Thymus (tissue), 11 donors: ENCODE measurements at regions not wholly inside any gene's neighbourhood (a gene's known extent, or its start where the extent isn't known, plus 50 kb on each side); places are given as distances from the start of the nearest gene placed in this dataset.

ENCODE experiments used
- DNase-seq, 9 donors: peaks; one replicate each; pipeline ENCODE4 v3.0.0-alpha.2; 2013; ENCODE audit warnings: low spot score in 9 of 9, low read depth in 6 of 9, missing footprints in 1 of 9
- H3K27ac ChIP-seq, 2 donors: one replicate each; pipeline ENCODE4 v1.5.1; 2013; ENCODE audit warnings: control low read depth in 1 of 2, low read depth in 1 of 2, low read length in 1 of 2, mild to moderate bottlenecking in 1 of 2, moderate library complexity in 1 of 2
- H3K27me3 ChIP-seq, 2 donors: one replicate each; pipeline ENCODE4 v1.5.1; 2013; ENCODE audit warnings: low read length in 1 of 2; ENCODE audit not compliant: control insufficient read depth in 2 of 2, insufficient read depth in 1 of 2
- H3K36me3 ChIP-seq, 2 donors: one replicate each; pipeline ENCODE4 v1.5.1; 2013; ENCODE audit warnings: low read length in 1 of 2, mild to moderate bottlenecking in 1 of 2, moderate library complexity in 1 of 2; ENCODE audit not compliant: control insufficient read depth in 2 of 2, insufficient read depth in 2 of 2
- H3K4me1 ChIP-seq, 2 donors: one replicate each; pipeline ENCODE4 v1.5.1; 2013; ENCODE audit warnings: low read length in 2 of 2; ENCODE audit not compliant: control insufficient read depth in 2 of 2, insufficient read depth in 2 of 2
- H3K4me3 ChIP-seq, 2 donors: one replicate each; pipeline ENCODE4 v1.5.1; 2013; ENCODE audit warnings: low read length in 2 of 2, control low read depth in 1 of 2, mild to moderate bottlenecking in 1 of 2
- H3K9me3 ChIP-seq, 2 donors: one replicate each; pipeline ENCODE4 v1.5.1; 2013; ENCODE audit warnings: low read length in 1 of 2, mild to moderate bottlenecking in 1 of 2; ENCODE audit not compliant: control insufficient read depth in 2 of 2, insufficient read depth in 1 of 2
- WGBS: extraction: QIAGEN DNeasy Blood & Tissue Kit; methylation state at CpG from one replicate; pipeline ENCODE4 v1.1.7; 2013; 5-methylcytosine and 5-hydroxymethylcytosine counted together
- donor health status: healthy.

DNA sequence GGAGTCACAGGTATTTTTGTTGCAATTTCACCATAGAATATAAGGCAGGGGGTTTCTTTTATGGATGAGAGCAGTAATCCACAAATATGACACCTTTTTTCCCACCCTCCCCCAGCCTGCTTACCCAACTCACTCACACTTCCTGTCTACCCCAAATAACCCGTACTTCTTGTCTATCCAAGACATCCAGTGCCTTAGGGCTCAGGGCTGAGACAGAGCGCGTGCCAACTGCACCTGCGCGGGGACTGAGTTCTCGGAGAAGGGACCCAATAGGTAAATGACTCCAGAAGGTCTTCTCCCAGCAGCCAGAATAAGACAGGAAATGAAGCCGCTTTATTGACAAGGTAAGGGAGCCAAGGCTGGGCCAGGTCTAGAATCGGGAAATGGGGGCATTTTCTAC, 369.1 kb downstream of the SIPA1L2 start:
- peaks cover 0 to 5% of the 10 kb centered on the region in 2 donors for H3K27me3 ChIP-seq
- H3K27ac ChIP-seq: no peak overlapping the region
- no peaks in the 10 kb centered on the region for H3K36me3 ChIP-seq
- H3K9me3 ChIP-seq: no peaks in the 10 kb centered on the region
- H3K4me3 ChIP-seq: no peak overlapping the region
- DNase-seq: no peak
- 84% methylated on average over 8 of the region's 8 CpGs for WGBS
- H3K4me1 ChIP-seq: no peaks in the 10 kb centered on the region

DNA sequence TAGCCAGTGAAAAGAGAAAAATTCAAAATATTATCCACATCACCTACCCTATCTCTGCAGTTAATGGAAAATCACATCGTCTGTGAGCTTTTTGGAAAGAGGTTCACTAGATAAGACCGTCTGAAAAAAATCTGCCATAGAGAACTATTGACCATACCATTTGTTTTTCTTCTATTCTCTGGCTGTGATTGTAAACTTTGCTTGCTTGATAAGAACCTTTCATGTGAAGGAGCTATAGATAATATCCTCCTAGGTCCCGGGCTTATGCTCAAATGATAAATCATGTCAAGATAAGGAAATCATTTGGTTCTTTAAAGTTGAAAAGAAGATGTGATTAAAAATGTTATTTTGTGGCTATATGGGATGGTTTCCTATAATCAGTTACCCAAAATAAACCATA, 369.9 kb downstream of the SIPA1L2 start:
- H3K9me3 ChIP-seq: no peaks in the 10 kb centered on the region
- DNase-seq: no peak
- WGBS: 24% methylated on average over 3 of the region's 3 CpGs
- no peaks in the 10 kb centered on the region for H3K36me3 ChIP-seq
- H3K4me3 ChIP-seq: no peak overlapping the region
- peaks cover 0 to 5% of the 10 kb centered on the region in 2 donors for H3K27me3 ChIP-seq
- H3K27ac ChIP-seq: no peak overlapping the region
- H3K4me1 ChIP-seq: no peaks in the 10 kb centered on the region

DNA sequence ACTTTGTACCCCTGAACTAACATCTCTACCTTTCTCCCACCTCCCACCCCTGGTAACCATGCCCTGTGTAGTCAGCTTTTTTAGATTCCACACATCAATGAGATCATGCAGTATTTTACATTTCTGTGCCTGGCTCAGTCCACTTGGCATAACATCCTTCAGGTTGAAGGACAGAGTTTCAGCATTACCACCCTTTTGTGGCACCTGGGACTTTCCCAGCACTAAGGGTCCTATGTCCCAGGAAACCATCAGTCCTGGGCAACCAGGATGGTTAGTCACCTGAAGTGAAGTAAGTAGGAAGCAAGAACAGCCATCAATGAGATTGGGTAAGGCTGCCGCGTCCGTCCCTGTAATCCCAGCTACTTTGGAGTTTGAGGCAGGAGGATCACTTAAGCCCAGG, 370.6 kb downstream of the SIPA1L2 start:
- no peak overlapping the region for H3K27ac ChIP-seq
- 99% methylated on average over 3 of the region's 3 CpGs for WGBS
- no peaks in the 10 kb centered on the region for H3K4me1 ChIP-seq
- H3K9me3 ChIP-seq: no peaks in the 10 kb centered on the region
- no peak overlapping the region for H3K4me3 ChIP-seq
- H3K27me3 ChIP-seq: peaks cover 0 to 5% of the 10 kb centered on the region in 2 donors
- no peaks in the 10 kb centered on the region for H3K36me3 ChIP-seq
- no peak for DNase-seq

DNA sequence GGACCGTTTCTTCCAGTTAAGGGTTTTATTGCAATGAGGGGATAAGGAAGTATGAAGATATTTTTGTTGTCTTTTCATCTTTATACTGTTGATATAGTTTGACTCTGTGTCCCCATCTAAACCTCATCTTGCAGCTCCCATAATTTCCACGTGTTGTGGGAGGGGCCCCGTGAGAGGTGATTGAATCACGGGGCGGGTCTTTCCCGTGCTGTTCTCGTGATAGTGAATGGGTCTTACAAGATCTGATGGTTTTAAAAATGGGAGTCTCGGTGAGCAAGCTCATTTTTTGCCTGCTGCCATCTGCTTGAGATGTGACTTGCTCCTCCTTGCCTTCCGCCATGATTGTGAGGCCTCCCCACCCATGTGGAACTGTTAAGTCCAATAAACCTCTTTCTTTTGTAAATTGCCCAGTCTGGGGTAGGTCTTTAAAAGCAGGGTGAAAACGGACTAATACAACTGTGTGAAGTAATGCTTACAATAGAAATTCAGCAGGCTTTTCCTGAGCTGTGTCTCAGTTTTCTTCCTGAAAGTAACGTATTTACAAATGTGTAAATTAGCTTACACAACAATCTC, 377.3 kb downstream of the SIPA1L2 start:
- 51% methylated on average over 11 of the region's 11 CpGs for WGBS
- Histone ChIP-seq H3K36me3 (no peaks in the 10 kb centered on the region), H3K27me3 (peaks cover 0 to 13% of the 10 kb centered on the region in 2 donors), H3K27ac (no peak overlapping the region), H3K4me1 (no peaks in the 10 kb centered on the region), H3K9me3 (no peaks in the 10 kb centered on the region), H3K4me3 (no peak overlapping the region)
- no peak for DNase-seq

DNA sequence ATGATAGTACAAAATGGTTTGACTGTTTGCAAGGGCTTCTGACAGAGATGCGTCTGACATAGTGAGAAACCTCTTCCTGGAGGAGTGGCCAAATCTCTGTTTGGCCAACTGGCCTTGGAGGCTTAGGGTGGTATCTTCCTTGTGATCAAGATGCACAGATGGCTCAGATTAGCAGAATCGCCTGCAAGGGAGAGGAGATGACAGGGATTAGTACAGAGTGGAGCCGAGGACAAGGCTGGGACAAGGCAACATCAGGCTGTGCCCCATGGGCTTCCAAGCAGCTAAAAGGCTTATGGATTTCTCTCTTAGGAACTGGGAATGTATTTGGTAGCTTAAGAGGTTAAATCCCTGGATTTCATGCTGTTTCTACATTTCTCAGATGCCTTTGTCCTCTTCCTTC, 379.1 kb downstream of the SIPA1L2 start:
- Histone ChIP-seq H3K4me3 (no peak overlapping the region), H3K27ac (no peak overlapping the region), H3K36me3 (no peaks in the 10 kb centered on the region), H3K27me3 (peaks cover 0 to 13% of the 10 kb centered on the region in 2 donors), H3K9me3 (no peaks in the 10 kb centered on the region), H3K4me1 (no peaks in the 10 kb centered on the region)
- WGBS: 70% methylated on average over 3 of the region's 3 CpGs
- DNase-seq: no peak

DNA sequence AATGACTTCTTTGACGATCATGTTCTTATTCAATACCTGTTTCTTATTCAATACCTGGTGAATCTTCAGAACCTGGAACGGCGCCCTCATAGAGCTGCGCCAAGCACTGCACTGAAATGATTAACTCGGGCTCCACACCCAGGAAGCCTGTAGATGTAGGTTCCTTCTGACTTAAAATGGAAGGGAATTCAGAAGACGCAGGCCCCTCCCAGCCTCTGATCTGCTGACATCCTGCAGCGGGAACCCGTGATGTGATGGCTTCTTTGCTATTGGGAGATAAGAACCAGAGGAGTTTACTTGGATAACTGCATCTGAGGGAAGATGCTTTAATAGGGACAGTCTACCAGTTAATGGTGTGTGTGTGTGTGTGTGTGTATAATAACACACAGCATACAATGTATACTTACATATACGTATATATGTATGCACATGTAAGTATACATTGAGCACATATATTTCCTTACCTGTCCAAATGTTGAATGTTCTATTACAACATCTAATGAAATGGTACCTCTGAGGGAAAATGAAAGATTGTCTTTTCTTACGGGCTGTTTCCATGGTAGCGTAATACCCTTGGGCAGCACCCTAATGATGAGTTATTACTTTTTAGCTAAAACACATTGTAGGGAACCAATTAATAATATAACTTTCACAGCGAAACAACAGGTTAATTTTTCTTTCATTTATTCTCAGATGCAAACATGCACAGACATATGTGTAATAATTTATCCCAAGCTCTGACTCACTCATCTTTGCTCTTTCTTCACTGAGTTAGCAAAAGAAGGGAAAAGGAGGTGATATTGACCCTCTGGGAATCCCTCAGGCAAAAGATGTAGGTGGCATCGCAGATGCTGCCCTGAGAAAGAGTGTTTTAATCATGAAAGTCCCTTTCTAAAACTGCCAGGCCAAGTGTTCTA, 379.8 kb downstream of the SIPA1L2 start:
- 76% methylated on average over 13 of the region's 13 CpGs for WGBS
- H3K36me3 ChIP-seq: no peaks in the 10 kb centered on the region
- H3K27ac ChIP-seq: no peak overlapping the region
- no peaks in the 10 kb centered on the region for H3K4me1 ChIP-seq
- H3K27me3 ChIP-seq: peaks cover 0 to 13% of the 10 kb centered on the region in 2 donors
- no peaks in the 10 kb centered on the region for H3K9me3 ChIP-seq
- DNase-seq: no peak
- H3K4me3 ChIP-seq: no peak overlapping the region

DNA sequence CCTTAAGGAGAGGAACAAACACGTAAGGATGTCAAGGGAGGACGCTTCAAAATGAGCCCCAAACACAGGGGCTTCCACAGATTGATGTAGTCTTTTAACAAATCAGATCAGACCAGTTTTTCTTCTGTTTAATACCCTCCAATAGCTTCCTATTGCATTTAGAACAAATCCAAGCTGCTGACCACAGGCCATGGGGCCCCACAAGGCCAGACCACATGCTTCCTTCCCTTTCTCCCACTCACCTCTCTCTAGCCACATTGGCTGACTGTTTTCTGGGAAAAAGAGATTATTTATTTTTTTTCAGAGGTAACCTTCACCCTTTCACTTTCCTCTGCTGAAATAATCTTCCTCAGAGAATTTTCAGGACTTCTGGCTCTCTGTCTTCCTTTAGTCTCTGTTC, 380.6 kb downstream of the SIPA1L2 start:
- H3K4me1 ChIP-seq: no peaks in the 10 kb centered on the region
- no peaks in the 10 kb centered on the region for H3K9me3 ChIP-seq
- H3K36me3 ChIP-seq: no peaks in the 10 kb centered on the region
- H3K27ac ChIP-seq: no peak overlapping the region
- H3K27me3 ChIP-seq: peaks cover 0 to 13% of the 10 kb centered on the region in 2 donors
- DNase-seq: no peak
- 35% methylated on average over 2 of the region's 2 CpGs for WGBS
- H3K4me3 ChIP-seq: no peak overlapping the region

DNA sequence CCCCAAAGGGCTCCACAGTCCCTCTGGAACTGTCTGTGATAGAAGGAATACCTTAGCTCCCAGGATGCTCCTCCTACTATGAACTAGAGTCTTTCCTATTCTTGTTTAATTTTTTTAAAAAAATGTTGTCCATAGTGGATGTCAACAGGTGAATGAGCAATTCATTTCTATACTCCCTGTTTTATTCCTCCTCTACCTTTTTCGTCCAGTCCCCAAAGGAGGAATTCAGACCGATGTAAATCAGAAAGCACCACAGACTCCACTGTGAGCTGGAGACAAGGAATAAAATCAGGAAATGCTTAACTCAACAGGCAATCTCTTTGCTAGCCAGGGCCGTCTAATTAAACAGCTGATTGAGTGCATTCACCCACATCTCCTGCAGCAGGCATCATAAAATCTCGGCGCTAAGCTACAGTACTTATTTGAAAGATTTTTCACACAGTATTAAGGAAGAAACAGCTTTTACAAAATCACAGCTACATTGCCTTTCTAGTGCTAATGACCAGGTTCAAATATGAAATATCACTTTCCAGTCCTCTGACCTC, 381.6 kb downstream of the SIPA1L2 start:
- no peak for DNase-seq
- Histone ChIP-seq H3K27me3 (peaks cover 0 to 11% of the 10 kb centered on the region in 2 donors), H3K4me1 (no peaks in the 10 kb centered on the region), H3K36me3 (no peaks in the 10 kb centered on the region), H3K4me3 (no peak overlapping the region), H3K27ac (no peak overlapping the region), H3K9me3 (no peaks in the 10 kb centered on the region)
- 55% methylated on average over 5 of the region's 5 CpGs for WGBS

DNA sequence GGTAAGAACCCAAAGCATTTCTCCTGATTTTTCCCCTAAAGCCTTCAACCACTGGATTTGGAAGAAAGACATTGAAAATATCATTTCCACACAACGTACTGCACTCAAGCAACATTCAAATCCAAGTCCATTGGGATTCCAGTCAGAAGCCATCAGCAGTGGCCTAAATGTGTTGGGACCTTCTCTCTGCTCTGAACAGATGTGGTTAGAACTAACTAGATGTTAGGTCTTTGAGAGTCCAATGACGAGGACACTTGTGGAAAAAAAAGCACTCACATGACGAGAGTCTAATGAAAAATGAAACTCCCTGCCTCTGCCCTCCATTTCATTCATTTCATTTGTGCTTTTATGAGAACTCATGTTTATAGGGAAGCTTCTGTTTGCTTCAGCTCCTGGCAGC, 382.3 kb downstream of the SIPA1L2 start:
- H3K4me3 ChIP-seq: no peak overlapping the region

More for the DNA sequence above, 382.3 kb downstream of the SIPA1L2 start:
- H3K27ac ChIP-seq: no peak overlapping the region
- 78% methylated on average over 3 of the region's 3 CpGs for WGBS
- H3K4me1 ChIP-seq: no peaks in the 10 kb centered on the region
- H3K27me3 ChIP-seq: peaks cover 0 to 10% of the 10 kb centered on the region in 2 donors
- no peaks in the 10 kb centered on the region for H3K9me3 ChIP-seq
- DNase-seq: no peak
- H3K36me3 ChIP-seq: no peaks in the 10 kb centered on the region
